SK-N-SH (cell line): ENCODE measurements at regions not wholly inside any gene's neighbourhood (a gene's known extent, or its start where the extent isn't known, plus 50 kb on each side); places are given as distances from the start of the nearest gene placed in this dataset.
A peak's percentile ranks its signal among the peaks of the same experiment; 100 is the strongest.

Experiments used
- CTCF ChIA-PET: fragments of 300-600, 350-600 bp; formaldehyde crosslinking; extraction: SDS; loops from one replicate; lab custom pipeline; 2021; lab: Yijun Ruan, JAX
- POLR2A ChIA-PET: fragments of 350-600 bp; sonication (Branson Sonifier 250); formaldehyde crosslinking; extraction: SDS; loops from one replicate; lab custom pipeline; 2020; ENCODE audit warnings: antibody characterized with exemption, inconsistent platforms; lab: Yijun Ruan, JAX
- DNase-seq: peaks from one replicate; pipeline ENCODE4 v3.0.0; 2012
- H2AFZ ChIP-seq: fragments of 200-600 bp; sonication (generic); 2 replicates; pipeline ENCODE4 v1.8.1; 2016; ENCODE audit warnings: antibody characterized with exemption, mild to moderate bottlenecking, low read depth
- H3F3A ChIP-seq: fragments of 200-600 bp; sonication (generic); replicated peaks from 2 replicates; pipeline ENCODE3; 2016; ENCODE audit warnings: antibody characterized with exemption, mild to moderate bottlenecking; ENCODE audit not compliant: insufficient read depth
- H3K27ac ChIP-seq, 2 experiments: fragments of 200-500 bp in 1 of 2; fragments of 200-600 bp in 1 of 2; sonication (Bioruptor generic) in 1 of 2; sonication (generic), shearing (Covaris generic) in 1 of 2; 2 replicates each; pipeline versions ENCODE4 v1.5.1 to v1.6.1; 2014 to 2016; ENCODE audit warnings: low read depth in 2 of 2, inconsistent platforms in 1 of 2, low read length in 1 of 2, mild to moderate bottlenecking in 1 of 2, mixed read lengths in 1 of 2
- H3K27me3 ChIP-seq: fragments of 200-600 bp; sonication (generic), shearing (Covaris generic); 2 replicates; pipeline ENCODE4 v1.6.1; 2016; ENCODE audit warnings: mixed run types; ENCODE audit not compliant: insufficient read depth
- H3K36me3 ChIP-seq, 2 experiments: fragments of 200-500 bp in 1 of 2; fragments of 200-600 bp in 1 of 2; sonication (Bioruptor generic) in 1 of 2; sonication (generic) in 1 of 2; replicated peaks in 1 of 2; 2 replicates each; pipeline versions ENCODE3 to v1.5.1; 2014 to 2016; ENCODE audit warnings: low read length in 1 of 2, mild to moderate bottlenecking in 1 of 2; ENCODE audit not compliant: insufficient read depth in 2 of 2, control insufficient read depth in 1 of 2
- H3K4me1 ChIP-seq, 2 experiments: fragments of 200-500 bp in 1 of 2; fragments of 200-600 bp in 1 of 2; sonication (Bioruptor generic) in 1 of 2; sonication (generic), shearing (Covaris generic) in 1 of 2; 2 replicates each; pipeline versions ENCODE4 v1.5.1 to v1.6.1; 2014 to 2016; ENCODE audit warnings: low read depth in 1 of 2, low read length in 1 of 2, mixed run types in 1 of 2; ENCODE audit not compliant: insufficient read depth in 2 of 2, control insufficient read depth in 1 of 2
- H3K4me2 ChIP-seq: fragments of 200-600 bp; sonication (generic), shearing (Covaris generic); 2 replicates; pipeline ENCODE4 v1.6.1; 2017; ENCODE audit warnings: mixed run types
- H3K4me3 ChIP-seq, 2 experiments: fragments of 200-500 bp in 1 of 2; fragments of 200-600 bp in 1 of 2; sonication (Bioruptor generic) in 1 of 2; sonication (generic), shearing (Covaris generic) in 1 of 2; 2 replicates each; pipeline versions ENCODE4 v1.5.1 to v1.8.1; 2014 to 2016; ENCODE audit warnings: low read depth in 2 of 2, inconsistent platforms in 1 of 2, low read length in 1 of 2, mild to moderate bottlenecking in 1 of 2, mixed read lengths in 1 of 2, moderate library complexity in 1 of 2
- H3K79me2 ChIP-seq: fragments of 200-600 bp; sonication (generic); 2 replicates; pipeline ENCODE4 v1.8.1; 2017; ENCODE audit warnings: mild to moderate bottlenecking; ENCODE audit not compliant: insufficient read depth
- H3K9ac ChIP-seq: fragments of 200-600 bp; sonication (generic); 2 replicates; pipeline ENCODE4 v1.6.1; 2017; ENCODE audit warnings: mixed run types
- H3K9me2 ChIP-seq: fragments of 200-600 bp; sonication (generic); 2 replicates; pipeline ENCODE4 v1.6.1; 2017; ENCODE audit warnings: mixed run types
- H3K9me3 ChIP-seq: fragments of 200-600 bp; sonication (generic); 2 replicates; pipeline ENCODE4 v1.6.1; 2017; ENCODE audit warnings: mixed run types, mild to moderate bottlenecking, moderate library complexity
- H4K20me1 ChIP-seq: fragments of 200-600 bp; sonication (generic); 2 replicates; pipeline ENCODE4 v1.6.1; 2017; ENCODE audit warnings: mild to moderate bottlenecking, mixed run types; ENCODE audit not compliant: insufficient read depth
- CHD2 ChIP-seq: fragments of 150-350 bp; IDR thresholded peaks from 2 replicates; pipeline ENCODE4 v1.6.1; 2018; ENCODE audit warnings: low read length; ENCODE audit not compliant: partially characterized antibody
- CTCF ChIP-seq: fragments of 200-600 bp; sonication (generic); IDR thresholded peaks from 2 replicates; pipeline ENCODE4 v1.6.1; 2017; ENCODE audit warnings: antibody characterized with exemption, mild to moderate bottlenecking, moderate library complexity
- EP300 ChIP-seq, 2 experiments: IDR thresholded peaks; 2 replicates each; pipeline versions ENCODE4 v1.4.0 to v1.6.1; 2012; ENCODE audit warnings: borderline replicate concordance in 1 of 2, low read depth in 1 of 2, low read length in 1 of 2
- EZH2phosphoT487 ChIP-seq: fragments of 200-600 bp; sonication (generic); IDR thresholded peaks from 2 replicates; pipeline ENCODE4 v1.6.1; 2017; ENCODE audit warnings: low read depth, mixed run types, mild to moderate bottlenecking, antibody characterized with exemption, moderate library complexity, borderline replicate concordance
- FOSL2 ChIP-seq: IDR thresholded peaks from 2 replicates; pipeline ENCODE4 v1.4.0; 2012; ENCODE audit warnings: low read depth, mild to moderate bottlenecking, moderate library complexity, borderline replicate concordance
- GABPA ChIP-seq: IDR thresholded peaks from 2 replicates; pipeline ENCODE4 v1.4.0; 2012; ENCODE audit warnings: low read depth, mild to moderate bottlenecking
- JUND ChIP-seq: IDR thresholded peaks from 2 replicates; pipeline ENCODE4 v1.4.0; 2012
- MEF2A ChIP-seq: IDR thresholded peaks from 2 replicates; pipeline ENCODE4 v1.4.0; 2012; ENCODE audit warnings: low read depth, borderline replicate concordance
- MXI1 ChIP-seq: IDR thresholded peaks from 2 replicates; pipeline ENCODE4 v1.6.1; 2012; ENCODE audit warnings: mild to moderate bottlenecking, low read depth, low read length, improper control_type of control experiment
- POLR2AphosphoS5 ChIP-seq: IDR thresholded peaks from 2 replicates; pipeline ENCODE4 v1.6.1; 2012; ENCODE audit warnings: low read depth, low read length
- REST ChIP-seq: IDR thresholded peaks from 2 replicates; pipeline ENCODE4 v1.6.1; 2012; ENCODE audit warnings: mild to moderate bottlenecking, low read depth, low read length, moderate library complexity
- SIN3A ChIP-seq: IDR thresholded peaks from 2 replicates; pipeline ENCODE4 v1.6.1; 2012; ENCODE audit warnings: low read depth, mild to moderate bottlenecking, low read length, moderate library complexity, borderline replicate concordance
- TAF1 ChIP-seq: IDR thresholded peaks from 2 replicates; pipeline ENCODE4 v1.6.1; 2012; ENCODE audit warnings: low read depth, mild to moderate bottlenecking, low read length, moderate library complexity, borderline replicate concordance
- TCF12 ChIP-seq: IDR thresholded peaks from 2 replicates; pipeline ENCODE4 v1.4.0; 2012
- TEAD4 ChIP-seq: IDR thresholded peaks from 2 replicates; pipeline ENCODE4 v1.4.0; 2012; ENCODE audit warnings: mild to moderate bottlenecking, borderline replicate concordance; ENCODE audit not compliant: insufficient read depth
- USF2 ChIP-seq: fragments of 150-350 bp; IDR thresholded peaks from 2 replicates; pipeline ENCODE4 v1.6.1; 2017; ENCODE audit warnings: antibody characterized with exemption, low read length, low read depth, borderline replicate concordance
- ZBTB33 ChIP-seq: IDR thresholded peaks from 2 replicates; pipeline ENCODE4 v1.4.0; 2012; ENCODE audit warnings: low read depth, borderline replicate concordance
- WGBS: methylation state at CpG from one replicate; pipeline ENCODE4 v1.1.6; 2017; ENCODE audit warnings: low lambda C conversion rate; 5-methylcytosine and 5-hydroxymethylcytosine counted together

- DNase-seq = no peak
- H3K9me3 ChIP-seq = no peaks in the 10 kb centered on the region
- H3K27ac ChIP-seq = no peak overlapping the region
- no peaks in the 10 kb centered on the region for H4K20me1 ChIP-seq
- H3K4me3 ChIP-seq = no peak overlapping the region
- ChIA-PET POLR2A (no interaction called here), CTCF (no interaction called here)
- peaks cover 13% of the 10 kb centered on the region for H3F3A ChIP-seq
- TF ChIP-seq CHD2 (no peak), JUND (no peak), EZH2phosphoT487 (no peak), ZBTB33 (no peak), TAF1 (no peak)
- WGBS = 64% methylated on average over 1 of the region's 1 CpG
- H3K27me3 ChIP-seq = no peaks in the 10 kb centered on the region
- no peaks in the 10 kb centered on the region for H3K79me2 ChIP-seq
- H3K9me2 ChIP-seq = no peaks in the 10 kb centered on the region
- H3K9ac ChIP-seq = no peak overlapping the region
- H2AFZ ChIP-seq = no peak overlapping the region
- H3K4me1 ChIP-seq = peaks cover 0 to 13% of the 10 kb centered on the region in 2 experiments; a peak in 2 of 4 replicates
- no peak overlapping the region for H3K4me2 ChIP-seq
- no peaks in the 10 kb centered on the region for H3K36me3 ChIP-seq
These were observed 51.9 kb upstream of the PTPRK start for GRCh38 chr6:128572294-128572693.

GRCh38 chr6:128570680-128571063 lies 50.3 kb upstream of the PTPRK start:
- WGBS = 82% methylated on average over 3 of the region's 3 CpGs
- Histone ChIP-seq H3K27me3 (no peaks in the 10 kb centered on the region), H3K4me1 (peaks cover 0 to 13% of the 10 kb centered on the region in 2 experiments; a peak in 2 of 4 replicates), H4K20me1 (no peaks in the 10 kb centered on the region), H2AFZ (peak overlapping the region; percentile 69), H3K9me3 (no peaks in the 10 kb centered on the region), H3K27ac (peak overlapping the region; percentile 63 to 64; a peak in 3 of 4 replicates), H3K36me3 (no peaks in the 10 kb centered on the region), H3K9me2 (no peaks in the 10 kb centered on the region), H3K4me2 (peak overlapping the region; percentile 57), H3K9ac (no peak overlapping the region; the same call in 1 of the 2 replicates), H3K79me2 (no peaks in the 10 kb centered on the region), H3F3A (peaks cover 13% of the 10 kb centered on the region), H3K4me3 (no peak overlapping the region)
- no peak for DNase-seq
- ChIA-PET CTCF (no interaction called here), POLR2A (no interaction called here)
- TF ChIP-seq CHD2 (no peak), MXI1 (no peak), MEF2A (no peak), USF2 (no peak), ZBTB33 (no peak), EP300 (IDR thresholded peaks at IDR 0.05; ENCODE audit: borderline replicate concordance in 1 of 2, low read depth in 1 of 2, low read length in 1 of 2) (no peak), TCF12 (no peak), POLR2AphosphoS5 (no peak), SIN3A (no peak), FOSL2 (no peak), TEAD4 (no peak), REST (no peak), GABPA (no peak), CTCF (no peak)
